GM23338 (cell line): ENCODE measurements at regions not wholly inside any gene's neighbourhood (a gene's known extent, or its start where the extent isn't known, plus 50 kb on each side); places are given as distances from the start of the nearest gene placed in this dataset.
A peak's percentile ranks its signal among the peaks of the same experiment; 100 is the strongest.

ENCODE experiments used
- ATAC-seq: fragments of 200-7000 bp; cut with Tn5 transposase; 3 replicates; pipeline ENCODE4 v1.9.1; 2020
- DNase-seq: peaks from one replicate; pipeline ENCODE4 v3.0.0-alpha.2; 2015; ENCODE audit warnings: low spot score
- H2AFZ ChIP-seq: fragments of 200-600 bp; sonication (generic); 2 replicates; pipeline ENCODE4 v1.8.0; 2016; ENCODE audit warnings: antibody characterized with exemption, mild to moderate bottlenecking, moderate library complexity
- H3F3A ChIP-seq: fragments of 200-600 bp; sonication (generic); replicated peaks from 2 replicates; pipeline ENCODE4 v1.8.0; 2017; ENCODE audit warnings: antibody characterized with exemption, mixed run types, low read depth
- H3K27ac ChIP-seq: fragments of 200-600 bp; sonication (generic); 2 replicates; pipeline ENCODE4 v1.6.1; 2016; ENCODE audit warnings: low read depth
- H3K27me3 ChIP-seq: fragments of 200-600 bp; sonication (generic); 2 replicates; pipeline ENCODE4 v1.8.0; 2016; ENCODE audit warnings: mild to moderate bottlenecking, mixed run types, moderate library complexity; ENCODE audit not compliant: insufficient read depth
- H3K36me3 ChIP-seq: fragments of 200-600 bp; sonication (generic); 2 replicates; pipeline ENCODE4 v1.8.0; 2016; ENCODE audit warnings: mild to moderate bottlenecking; ENCODE audit not compliant: insufficient read depth
- H3K4me1 ChIP-seq: fragments of 200-600 bp; sonication (generic); 2 replicates; pipeline ENCODE4 v1.8.0; 2016; ENCODE audit warnings: mild to moderate bottlenecking, moderate library complexity; ENCODE audit not compliant: insufficient read depth
- H3K4me2 ChIP-seq: fragments of 200-600 bp; sonication (generic); 2 replicates; pipeline ENCODE4 v1.7.1; 2017; ENCODE audit warnings: mixed run types
- H3K4me3 ChIP-seq: fragments of 200-600 bp; sonication (generic); 2 replicates; pipeline ENCODE4 v1.6.1; 2016; ENCODE audit warnings: mixed run types
- H3K79me2 ChIP-seq: fragments of 200-600 bp; sonication (generic); replicated peaks from 2 replicates; pipeline ENCODE4 v1.8.0; 2017; ENCODE audit warnings: mild to moderate bottlenecking; ENCODE audit not compliant: insufficient read depth
- H3K9me2 ChIP-seq: fragments of 200-600 bp; sonication (generic); 2 replicates; pipeline ENCODE4 v1.8.0; 2017; ENCODE audit not compliant: insufficient read depth
- H4K20me1 ChIP-seq: fragments of 200-600 bp; sonication (generic); replicated peaks from 2 replicates; pipeline ENCODE4 v1.8.0; 2017; ENCODE audit warnings: mild to moderate bottlenecking; ENCODE audit not compliant: insufficient read depth
- H3K27ac Mint-ChIP-seq: 2 replicates; pipeline ENCODE4 v1.8.0; 2020; ENCODE audit warnings: inconsistent platforms, mild to moderate bottlenecking, moderate library complexity, mixed read lengths
- H3K27me3 Mint-ChIP-seq: 3 replicates; pipeline ENCODE4 v1.8.0; 2022; ENCODE audit warnings: low read depth, mild to moderate bottlenecking, moderate library complexity, mixed read lengths, inconsistent platforms; ENCODE audit not compliant: insufficient read depth, poor library complexity
- H3K36me3 Mint-ChIP-seq: 3 replicates; pipeline ENCODE4 v1.8.0; 2021; ENCODE audit warnings: low read depth, mild to moderate bottlenecking, inconsistent platforms, moderate library complexity, mixed read lengths
- H3K4me1 Mint-ChIP-seq: 3 replicates; pipeline ENCODE4 v1.8.0; 2020; ENCODE audit warnings: mild to moderate bottlenecking, inconsistent platforms, mixed read lengths
- H3K4me3 Mint-ChIP-seq: 3 replicates; pipeline ENCODE4 v1.8.0; 2021; ENCODE audit warnings: moderate library complexity, mild to moderate bottlenecking, inconsistent platforms, mixed read lengths
- H3K9me3 Mint-ChIP-seq: 3 replicates; pipeline ENCODE4 v1.8.0; 2020; ENCODE audit warnings: moderate library complexity, mild to moderate bottlenecking, inconsistent platforms, mixed read lengths
- CREB1 ChIP-seq: fragments of 250-450 bp; sonication (Bioruptor Pico); IDR thresholded peaks from 2 replicates; pipeline ENCODE4 v1.5.0; 2020; ENCODE audit warnings: low read depth, mild to moderate bottlenecking, moderate library complexity
- EZH2phosphoT487 ChIP-seq: fragments of 200-600 bp; sonication (generic); IDR thresholded peaks from one replicate; pipeline ENCODE4 v1.8.1; 2018; ENCODE audit warnings: antibody characterized with exemption; ENCODE audit not compliant: unreplicated experiment
- JUNB ChIP-seq: IDR thresholded peaks from one replicate; pipeline ENCODE4 v1.6.1; 2016; ENCODE audit warnings: antibody characterized with exemption; ENCODE audit not compliant: unreplicated experiment
- NANOG ChIP-seq: IDR thresholded peaks from 2 replicates; pipeline ENCODE4 v1.6.1; 2016; ENCODE audit warnings: antibody characterized with exemption, borderline replicate concordance
- STAT1 ChIP-seq: IDR thresholded peaks from one replicate; pipeline ENCODE4 v1.6.1; 2016; ENCODE audit warnings: antibody characterized with exemption; ENCODE audit not compliant: unreplicated experiment
- ZNF114 ChIP-seq: fragments of 250-450 bp; sonication (Bioruptor Pico); IDR thresholded peaks from 2 replicates; pipeline ENCODE4 v1.5.0; 2020; ENCODE audit warnings: mild to moderate bottlenecking, moderate library complexity
- TF ChIP-seq, protein P1 (sequence below): fragments of 250-450 bp; sonication (Bioruptor Pico); IDR thresholded peaks from 2 replicates; pipeline ENCODE4 v1.5.0; 2020; ENCODE audit warnings: mild to moderate bottlenecking, moderate library complexity
- TF ChIP-seq, protein P2 (sequence below), 2 experiments: fragments of 200-600 bp in 1 of 2; sonication (generic) in 1 of 2; conservative IDR thresholded peaks; 2 replicates each; pipeline versions ENCODE4 v1.5.1 to v1.6.1; 2016 to 2017; ENCODE audit warnings: antibody characterized with exemption in 2 of 2, low read depth in 2 of 2, mild to moderate bottlenecking in 2 of 2, moderate library complexity in 1 of 2

DNA sequence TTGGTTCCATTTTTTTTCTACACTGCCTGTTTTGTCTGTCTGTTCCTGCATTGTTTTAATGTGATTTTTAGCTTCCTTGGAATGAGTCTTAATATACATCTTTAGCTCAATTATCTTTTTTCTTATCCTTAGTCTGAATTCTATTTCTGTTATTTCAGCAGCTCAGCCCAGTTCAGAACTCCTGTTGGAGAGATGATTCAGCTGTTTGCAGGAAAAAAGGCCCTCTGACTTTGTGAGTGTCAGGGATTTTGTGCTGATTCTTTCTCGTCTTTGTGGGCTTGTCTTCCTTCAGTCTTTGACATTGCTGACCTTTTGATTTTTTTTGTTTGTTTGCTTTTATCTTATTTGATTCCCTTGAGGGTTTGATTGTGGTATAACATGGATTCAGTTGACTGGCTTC is 343.2 kb upstream of the TRAM1L1 start:
- Histone ChIP-seq H2AFZ (0 out of 2 replicates have a peak overlapping the region, but pooled peaks have one; percentile 40), H3K36me3 (no peaks in the 10 kb centered on the region), H4K20me1 (no peaks in the 10 kb centered on the region), H3F3A (no peaks in the 10 kb centered on the region), H3K4me2 (no peak overlapping the region), H3K27me3 (no peaks in the 10 kb centered on the region), H3K79me2 (no peaks in the 10 kb centered on the region), H3K4me1 (no peaks in the 10 kb centered on the region), H3K9me2 (no peaks in the 10 kb centered on the region), H3K4me3 (no peak overlapping the region), H3K27ac (no peak overlapping the region)
- ATAC-seq (no peak), DNase-seq (no peak)
- Mint-ChIP-seq H3K27me3 (peaks cover 3% of the 10 kb centered on the region), H3K4me3 (no peak overlapping the region), H3K27ac (no peak overlapping the region), H3K4me1 (no peaks in the 10 kb centered on the region), H3K36me3 (no peaks in the 10 kb centered on the region), H3K9me3 (peaks cover 10% of the 10 kb centered on the region; the same call in 1 of the 3 replicates)
- TF ChIP-seq JUNB (no peak), ZNF114 (no peak), STAT1 (no peak), EZH2phosphoT487 (no peak), NANOG (no peak)
- TF ChIP-seq, protein P1, sequence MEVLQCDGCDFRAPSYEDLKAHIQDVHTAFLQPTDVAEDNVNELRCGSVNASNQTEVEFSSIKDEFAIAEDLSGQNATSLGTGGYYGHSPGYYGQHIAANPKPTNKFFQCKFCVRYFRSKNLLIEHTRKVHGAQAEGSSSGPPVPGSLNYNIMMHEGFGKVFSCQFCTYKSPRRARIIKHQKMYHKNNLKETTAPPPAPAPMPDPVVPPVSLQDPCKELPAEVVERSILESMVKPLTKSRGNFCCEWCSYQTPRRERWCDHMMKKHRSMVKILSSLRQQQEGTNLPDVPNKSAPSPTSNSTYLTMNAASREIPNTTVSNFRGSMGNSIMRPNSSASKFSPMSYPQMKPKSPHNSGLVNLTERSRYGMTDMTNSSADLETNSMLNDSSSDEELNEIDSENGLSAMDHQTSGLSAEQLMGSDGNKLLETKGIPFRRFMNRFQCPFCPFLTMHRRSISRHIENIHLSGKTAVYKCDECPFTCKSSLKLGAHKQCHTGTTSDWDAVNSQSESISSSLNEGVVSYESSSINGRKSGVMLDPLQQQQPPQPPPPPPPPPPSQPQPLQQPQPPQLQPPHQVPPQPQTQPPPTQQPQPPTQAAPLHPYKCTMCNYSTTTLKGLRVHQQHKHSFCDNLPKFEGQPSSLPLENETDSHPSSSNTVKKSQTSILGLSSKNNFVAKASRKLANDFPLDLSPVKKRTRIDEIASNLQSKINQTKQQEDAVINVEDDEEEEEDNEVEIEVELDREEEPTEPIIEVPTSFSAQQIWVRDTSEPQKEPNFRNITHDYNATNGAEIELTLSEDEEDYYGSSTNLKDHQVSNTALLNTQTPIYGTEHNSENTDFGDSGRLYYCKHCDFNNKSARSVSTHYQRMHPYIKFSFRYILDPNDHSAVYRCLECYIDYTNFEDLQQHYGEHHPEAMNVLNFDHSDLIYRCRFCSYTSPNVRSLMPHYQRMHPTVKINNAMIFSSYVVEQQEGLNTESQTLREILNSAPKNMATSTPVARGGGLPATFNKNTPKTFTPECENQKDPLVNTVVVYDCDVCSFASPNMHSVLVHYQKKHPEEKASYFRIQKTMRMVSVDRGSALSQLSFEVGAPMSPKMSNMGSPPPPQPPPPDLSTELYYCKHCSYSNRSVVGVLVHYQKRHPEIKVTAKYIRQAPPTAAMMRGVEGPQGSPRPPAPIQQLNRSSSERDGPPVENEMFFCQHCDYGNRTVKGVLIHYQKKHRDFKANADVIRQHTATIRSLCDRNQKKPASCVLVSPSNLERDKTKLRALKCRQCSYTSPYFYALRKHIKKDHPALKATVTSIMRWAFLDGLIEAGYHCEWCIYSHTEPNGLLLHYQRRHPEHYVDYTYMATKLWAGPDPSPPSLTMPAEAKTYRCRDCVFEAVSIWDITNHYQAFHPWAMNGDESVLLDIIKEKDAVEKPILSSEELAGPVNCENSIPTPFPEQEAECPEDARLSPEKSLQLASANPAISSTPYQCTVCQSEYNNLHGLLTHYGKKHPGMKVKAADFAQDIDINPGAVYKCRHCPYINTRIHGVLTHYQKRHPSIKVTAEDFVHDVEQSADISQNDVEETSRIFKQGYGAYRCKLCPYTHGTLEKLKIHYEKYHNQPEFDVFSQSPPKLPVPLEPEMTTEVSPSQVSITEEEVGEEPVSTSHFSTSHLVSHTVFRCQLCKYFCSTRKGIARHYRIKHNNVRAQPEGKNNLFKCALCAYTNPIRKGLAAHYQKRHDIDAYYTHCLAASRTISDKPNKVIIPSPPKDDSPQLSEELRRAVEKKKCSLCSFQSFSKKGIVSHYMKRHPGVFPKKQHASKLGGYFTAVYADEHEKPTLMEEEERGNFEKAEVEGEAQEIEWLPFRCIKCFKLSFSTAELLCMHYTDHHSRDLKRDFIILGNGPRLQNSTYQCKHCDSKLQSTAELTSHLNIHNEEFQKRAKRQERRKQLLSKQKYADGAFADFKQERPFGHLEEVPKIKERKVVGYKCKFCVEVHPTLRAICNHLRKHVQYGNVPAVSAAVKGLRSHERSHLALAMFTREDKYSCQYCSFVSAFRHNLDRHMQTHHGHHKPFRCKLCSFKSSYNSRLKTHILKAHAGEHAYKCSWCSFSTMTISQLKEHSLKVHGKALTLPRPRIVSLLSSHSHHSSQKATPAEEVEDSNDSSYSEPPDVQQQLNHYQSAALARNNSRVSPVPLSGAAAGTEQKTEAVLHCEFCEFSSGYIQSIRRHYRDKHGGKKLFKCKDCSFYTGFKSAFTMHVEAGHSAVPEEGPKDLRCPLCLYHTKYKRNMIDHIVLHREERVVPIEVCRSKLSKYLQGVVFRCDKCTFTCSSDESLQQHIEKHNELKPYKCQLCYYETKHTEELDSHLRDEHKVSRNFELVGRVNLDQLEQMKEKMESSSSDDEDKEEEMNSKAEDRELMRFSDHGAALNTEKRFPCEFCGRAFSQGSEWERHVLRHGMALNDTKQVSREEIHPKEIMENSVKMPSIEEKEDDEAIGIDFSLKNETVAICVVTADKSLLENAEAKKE: no peak

DNA sequence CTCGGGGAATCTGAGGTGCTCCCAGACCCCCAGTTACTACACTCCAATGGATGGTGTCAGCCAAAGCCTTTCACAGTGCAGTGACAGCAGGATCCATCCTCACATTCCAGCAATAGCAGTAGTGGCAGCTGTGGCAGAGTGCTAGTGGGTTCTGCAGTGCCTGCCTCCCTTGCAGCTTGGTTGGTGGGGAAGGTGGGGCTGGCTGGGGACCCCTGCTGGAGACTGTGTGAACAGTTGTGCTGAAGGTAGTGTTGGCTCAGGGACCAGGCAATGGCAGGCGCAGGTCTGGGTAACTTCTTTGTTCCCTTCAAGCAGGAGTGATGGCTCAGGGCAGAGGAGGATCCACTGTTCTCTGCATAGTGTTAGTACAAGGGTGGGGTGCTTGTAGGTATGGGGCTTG is 343.7 kb upstream of the TRAM1L1 start:
- Histone ChIP-seq H3F3A (no peaks in the 10 kb centered on the region), H3K36me3 (no peaks in the 10 kb centered on the region), H2AFZ (peak overlapping the region; percentile 40; the same call in 1 of the 2 replicates), H3K4me3 (no peak overlapping the region), H3K27me3 (no peaks in the 10 kb centered on the region), H3K79me2 (no peaks in the 10 kb centered on the region), H4K20me1 (no peaks in the 10 kb centered on the region), H3K9me2 (no peaks in the 10 kb centered on the region), H3K4me1 (no peaks in the 10 kb centered on the region), H3K27ac (no peak overlapping the region), H3K4me2 (no peak overlapping the region)
- H3K9me3 Mint-ChIP-seq: peaks cover 10% of the 10 kb centered on the region; the same call in 1 of the 3 replicates
- H3K27me3 Mint-ChIP-seq: peaks cover 3% of the 10 kb centered on the region
- H3K36me3 Mint-ChIP-seq: no peaks in the 10 kb centered on the region
- H3K4me1 Mint-ChIP-seq: no peaks in the 10 kb centered on the region
- no peak overlapping the region for H3K4me3 Mint-ChIP-seq
- DNase-seq (peak; percentile 46), ATAC-seq (peak; percentile 75)
- no peak overlapping the region for H3K27ac Mint-ChIP-seq
- TF ChIP-seq CREB1 (CRISPR knock-in tag) (no peak), EZH2phosphoT487 (no peak)
- TF ChIP-seq, protein P2, sequence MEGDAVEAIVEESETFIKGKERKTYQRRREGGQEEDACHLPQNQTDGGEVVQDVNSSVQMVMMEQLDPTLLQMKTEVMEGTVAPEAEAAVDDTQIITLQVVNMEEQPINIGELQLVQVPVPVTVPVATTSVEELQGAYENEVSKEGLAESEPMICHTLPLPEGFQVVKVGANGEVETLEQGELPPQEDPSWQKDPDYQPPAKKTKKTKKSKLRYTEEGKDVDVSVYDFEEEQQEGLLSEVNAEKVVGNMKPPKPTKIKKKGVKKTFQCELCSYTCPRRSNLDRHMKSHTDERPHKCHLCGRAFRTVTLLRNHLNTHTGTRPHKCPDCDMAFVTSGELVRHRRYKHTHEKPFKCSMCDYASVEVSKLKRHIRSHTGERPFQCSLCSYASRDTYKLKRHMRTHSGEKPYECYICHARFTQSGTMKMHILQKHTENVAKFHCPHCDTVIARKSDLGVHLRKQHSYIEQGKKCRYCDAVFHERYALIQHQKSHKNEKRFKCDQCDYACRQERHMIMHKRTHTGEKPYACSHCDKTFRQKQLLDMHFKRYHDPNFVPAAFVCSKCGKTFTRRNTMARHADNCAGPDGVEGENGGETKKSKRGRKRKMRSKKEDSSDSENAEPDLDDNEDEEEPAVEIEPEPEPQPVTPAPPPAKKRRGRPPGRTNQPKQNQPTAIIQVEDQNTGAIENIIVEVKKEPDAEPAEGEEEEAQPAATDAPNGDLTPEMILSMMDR (conservative IDR thresholded peaks at IDR 0.05; ENCODE audit: low read depth in 2 of 2): peak; percentile 44 to 62
